ENCODE measurements at regions not wholly inside any gene's neighbourhood (a gene's known extent, or its start where the extent isn't known, plus 50 kb on each side); places are given as distances from the start of the nearest gene placed in this dataset.

DNA sequence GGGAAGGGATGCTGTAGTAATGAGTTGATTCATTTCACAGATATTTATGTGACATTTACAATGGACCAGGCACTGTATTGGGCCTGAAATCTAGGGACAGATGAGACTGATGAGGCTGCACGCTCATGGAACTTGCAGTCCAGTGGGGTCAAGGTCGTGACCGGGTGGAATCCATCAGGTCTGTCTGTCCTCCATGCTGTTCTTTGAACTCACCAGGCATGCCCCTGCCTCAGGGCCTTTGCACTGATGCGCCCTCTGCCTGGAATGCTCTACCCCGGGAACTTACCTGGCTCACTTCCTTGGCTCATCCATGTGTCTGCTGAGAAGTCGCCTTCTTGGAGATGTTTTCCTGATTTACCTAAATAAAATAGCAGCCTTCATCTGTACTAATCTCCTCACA is 200.1 kb downstream of the VRK1 start:
- TF ChIP-seq, protein P1, sequence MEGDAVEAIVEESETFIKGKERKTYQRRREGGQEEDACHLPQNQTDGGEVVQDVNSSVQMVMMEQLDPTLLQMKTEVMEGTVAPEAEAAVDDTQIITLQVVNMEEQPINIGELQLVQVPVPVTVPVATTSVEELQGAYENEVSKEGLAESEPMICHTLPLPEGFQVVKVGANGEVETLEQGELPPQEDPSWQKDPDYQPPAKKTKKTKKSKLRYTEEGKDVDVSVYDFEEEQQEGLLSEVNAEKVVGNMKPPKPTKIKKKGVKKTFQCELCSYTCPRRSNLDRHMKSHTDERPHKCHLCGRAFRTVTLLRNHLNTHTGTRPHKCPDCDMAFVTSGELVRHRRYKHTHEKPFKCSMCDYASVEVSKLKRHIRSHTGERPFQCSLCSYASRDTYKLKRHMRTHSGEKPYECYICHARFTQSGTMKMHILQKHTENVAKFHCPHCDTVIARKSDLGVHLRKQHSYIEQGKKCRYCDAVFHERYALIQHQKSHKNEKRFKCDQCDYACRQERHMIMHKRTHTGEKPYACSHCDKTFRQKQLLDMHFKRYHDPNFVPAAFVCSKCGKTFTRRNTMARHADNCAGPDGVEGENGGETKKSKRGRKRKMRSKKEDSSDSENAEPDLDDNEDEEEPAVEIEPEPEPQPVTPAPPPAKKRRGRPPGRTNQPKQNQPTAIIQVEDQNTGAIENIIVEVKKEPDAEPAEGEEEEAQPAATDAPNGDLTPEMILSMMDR (conservative IDR thresholded peaks at IDR 0.05): no peak
- no peak overlapping the region for H3K27ac ChIP-seq

DNA sequence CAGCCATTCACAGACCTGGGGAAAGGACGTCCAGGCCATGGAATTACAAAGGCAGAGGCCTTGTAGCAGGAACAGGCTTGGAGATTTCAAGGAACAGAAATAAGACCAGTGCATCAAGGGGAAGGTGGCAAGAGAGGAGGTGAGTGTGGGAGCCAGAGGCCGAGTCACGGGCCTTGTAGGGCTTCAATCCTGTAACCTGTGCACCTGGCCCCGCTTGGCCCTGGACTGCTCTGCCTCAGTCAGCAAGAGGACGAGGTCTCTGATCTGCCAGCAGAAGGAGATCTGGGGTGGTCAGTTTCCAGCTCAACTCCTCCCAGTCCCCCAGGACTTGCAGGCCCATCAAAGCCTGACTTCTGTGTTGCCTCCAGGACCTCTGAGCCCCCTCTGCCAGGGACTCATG is 200.8 kb downstream of the VRK1 start:
- TF ChIP-seq, protein P1 (conservative IDR thresholded peaks at IDR 0.05): no peak

DNA sequence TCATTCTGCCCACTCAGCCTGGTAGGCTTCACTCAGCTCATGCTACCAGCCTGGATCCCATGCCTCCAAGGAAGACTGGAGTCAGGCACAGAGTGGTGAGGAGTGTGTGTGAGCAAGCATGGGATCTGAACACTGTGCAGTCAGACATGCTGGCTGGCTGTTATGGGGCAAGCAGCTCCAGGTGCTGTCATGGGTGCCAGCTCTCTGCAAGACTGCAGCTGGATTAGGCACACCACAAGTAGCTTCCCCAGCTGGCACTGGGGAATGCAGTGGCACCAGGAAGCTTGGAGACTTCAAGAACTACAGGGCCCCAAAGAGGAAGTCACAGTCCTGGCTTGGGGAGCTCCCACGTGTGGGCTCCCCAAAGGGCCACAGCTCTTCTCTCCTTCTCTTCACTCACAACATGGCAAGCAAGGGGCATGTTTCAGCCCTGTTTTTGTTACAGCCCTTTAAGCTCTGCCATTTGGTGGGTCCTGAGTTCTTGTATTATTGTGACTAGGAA is 202.5 kb downstream of the VRK1 start:
- no peak overlapping the region for H3K27ac ChIP-seq
- TF ChIP-seq, protein P1 (conservative IDR thresholded peaks at IDR 0.05): no peak

More for the DNA sequence above, 200.8 kb downstream of the VRK1 start:
- no peak overlapping the region for H3K27ac ChIP-seq

DNA sequence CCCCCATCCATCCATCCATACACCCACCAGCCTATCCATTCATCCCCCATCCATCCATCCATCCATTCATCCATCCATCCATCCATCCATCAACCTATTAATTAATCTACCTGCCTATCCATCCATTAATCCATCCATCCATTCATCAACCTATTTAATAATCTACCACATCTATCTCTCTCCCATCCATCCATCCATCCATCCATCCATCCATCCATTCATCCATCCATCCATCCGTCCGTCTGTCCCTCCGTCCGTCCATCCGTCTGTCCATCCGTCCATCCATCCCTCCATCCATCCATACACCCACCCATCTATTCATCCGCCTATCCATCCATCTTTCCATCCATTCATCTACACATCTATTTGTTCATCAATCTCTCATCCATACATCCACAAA is 205.3 kb downstream of the VRK1 start:
- TF ChIP-seq, protein P1 (conservative IDR thresholded peaks at IDR 0.05): no peak

DNA sequence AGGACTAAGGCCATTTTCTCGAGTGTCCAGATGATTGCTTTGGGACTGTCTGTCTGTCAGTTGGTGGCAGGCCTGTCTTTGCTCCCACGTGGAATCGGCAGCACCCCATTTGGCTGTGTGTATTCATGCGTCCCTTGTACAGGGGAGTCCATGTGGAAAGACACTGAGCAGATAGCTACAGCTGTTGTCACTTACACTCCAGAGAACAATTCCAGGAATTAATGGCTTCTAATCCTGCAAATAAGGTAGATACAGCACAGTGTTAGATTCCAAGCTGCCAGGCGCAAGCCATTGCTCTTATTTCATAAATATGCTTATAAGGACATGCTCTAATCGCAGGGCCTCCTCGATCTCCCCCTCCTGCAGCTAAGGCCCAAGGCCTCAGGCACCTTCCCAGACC is 208.8 kb downstream of the VRK1 start:
- no peak overlapping the region for H3K27ac ChIP-seq
- TF ChIP-seq, protein P1 (conservative IDR thresholded peaks at IDR 0.05): no peak

More for the DNA sequence above, 205.3 kb downstream of the VRK1 start:
- no peak overlapping the region for H3K27ac ChIP-seq

DNA sequence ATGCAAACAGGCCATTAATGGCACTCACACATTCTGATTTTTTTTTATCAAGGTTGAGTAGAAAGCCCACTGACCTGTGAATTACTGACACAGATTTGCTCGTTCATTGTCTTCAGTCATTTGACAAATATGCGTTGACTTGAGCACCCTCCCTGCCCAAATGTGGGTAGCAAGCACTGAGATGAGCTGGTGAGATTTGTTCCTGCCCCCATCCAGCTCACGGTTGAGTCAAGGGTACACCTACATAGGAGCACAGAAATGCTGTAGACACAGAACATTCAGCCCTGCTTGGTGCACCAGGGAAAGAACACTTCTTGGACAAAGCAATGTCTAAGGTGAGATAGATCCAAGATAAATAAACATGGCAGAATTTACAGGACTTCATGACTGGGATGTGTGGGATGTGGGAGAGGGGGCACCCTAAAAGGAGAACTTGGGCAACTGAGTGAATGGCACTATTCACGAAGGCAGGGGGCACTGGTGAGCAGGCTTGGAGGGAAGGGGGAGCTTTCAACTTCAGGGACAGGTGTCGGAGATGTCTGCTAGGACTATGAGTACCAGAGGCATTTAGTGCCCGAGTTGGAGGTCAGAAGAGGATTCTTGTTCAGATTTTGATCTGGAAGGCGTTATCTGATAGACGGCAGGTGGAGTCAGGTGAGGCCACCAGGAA is 213.4 kb downstream of the VRK1 start:
- no peak overlapping the region for H3K27ac ChIP-seq
- TF ChIP-seq, protein P1 (conservative IDR thresholded peaks at IDR 0.05): no peak

DNA sequence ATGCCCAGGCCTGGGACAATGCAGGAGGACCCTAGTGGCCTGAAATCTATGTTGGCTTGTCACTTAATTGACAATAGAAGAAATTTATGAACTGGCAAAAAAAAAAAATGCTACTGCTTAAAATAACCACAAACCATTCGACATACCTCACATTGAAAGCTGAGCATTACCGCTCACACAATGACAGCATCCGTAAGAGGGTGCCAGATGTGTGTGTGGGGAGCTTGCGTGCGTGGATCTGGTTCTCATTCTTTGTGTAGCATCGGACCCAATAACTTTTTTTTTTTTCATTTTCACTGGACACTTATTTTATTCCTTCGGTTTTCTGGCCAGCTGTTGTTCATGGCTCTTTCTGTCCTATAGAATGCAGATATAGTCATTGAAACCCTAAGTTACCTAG is 216.7 kb downstream of the VRK1 start:
- no peak overlapping the region for H3K27ac ChIP-seq
- TF ChIP-seq, protein P1 (conservative IDR thresholded peaks at IDR 0.05): no peak
